ENCODE measurements at regions not wholly inside any gene's neighbourhood (a gene's known extent, or its start where the extent isn't known, plus 50 kb on each side); places are given as distances from the start of the nearest gene placed in this dataset.

GRCh38 chr14:101473795-101474562 is 87.3 kb upstream of the DIO3 start:
- Mint-ChIP-seq H3K36me3 (ENCODE audit: low read depth) (no peaks in the 10 kb centered on the region), H3K4me3 (no peak overlapping the region), H3K27ac (no peak overlapping the region), H3K9me3 (no peaks in the 10 kb centered on the region), H3K4me1 (peaks cover 7% of the 10 kb centered on the region), H3K27me3 (ENCODE audit: low read depth) (peaks cover 18% of the 10 kb centered on the region)
- TF ChIP-seq, protein P1, sequence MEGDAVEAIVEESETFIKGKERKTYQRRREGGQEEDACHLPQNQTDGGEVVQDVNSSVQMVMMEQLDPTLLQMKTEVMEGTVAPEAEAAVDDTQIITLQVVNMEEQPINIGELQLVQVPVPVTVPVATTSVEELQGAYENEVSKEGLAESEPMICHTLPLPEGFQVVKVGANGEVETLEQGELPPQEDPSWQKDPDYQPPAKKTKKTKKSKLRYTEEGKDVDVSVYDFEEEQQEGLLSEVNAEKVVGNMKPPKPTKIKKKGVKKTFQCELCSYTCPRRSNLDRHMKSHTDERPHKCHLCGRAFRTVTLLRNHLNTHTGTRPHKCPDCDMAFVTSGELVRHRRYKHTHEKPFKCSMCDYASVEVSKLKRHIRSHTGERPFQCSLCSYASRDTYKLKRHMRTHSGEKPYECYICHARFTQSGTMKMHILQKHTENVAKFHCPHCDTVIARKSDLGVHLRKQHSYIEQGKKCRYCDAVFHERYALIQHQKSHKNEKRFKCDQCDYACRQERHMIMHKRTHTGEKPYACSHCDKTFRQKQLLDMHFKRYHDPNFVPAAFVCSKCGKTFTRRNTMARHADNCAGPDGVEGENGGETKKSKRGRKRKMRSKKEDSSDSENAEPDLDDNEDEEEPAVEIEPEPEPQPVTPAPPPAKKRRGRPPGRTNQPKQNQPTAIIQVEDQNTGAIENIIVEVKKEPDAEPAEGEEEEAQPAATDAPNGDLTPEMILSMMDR (IDR thresholded peaks at IDR 0.05; ENCODE audit: unreplicated experiment in 3 of 3): no peak

- Mint-ChIP-seq H3K27ac (no peak overlapping the region), H3K4me1 (peaks cover 7% of the 10 kb centered on the region), H3K36me3 (ENCODE audit: low read depth) (no peaks in the 10 kb centered on the region), H3K4me3 (no peak overlapping the region), H3K27me3 (ENCODE audit: low read depth) (peaks cover 18% of the 10 kb centered on the region), H3K9me3 (peaks cover 6% of the 10 kb centered on the region)
- TF ChIP-seq, protein P1 (IDR thresholded peaks at IDR 0.05; ENCODE audit: unreplicated experiment in 3 of 3): no peak
Observed at GRCh38 chr14:101474563-101475455, 86.5 kb upstream of the DIO3 start.

DNA sequence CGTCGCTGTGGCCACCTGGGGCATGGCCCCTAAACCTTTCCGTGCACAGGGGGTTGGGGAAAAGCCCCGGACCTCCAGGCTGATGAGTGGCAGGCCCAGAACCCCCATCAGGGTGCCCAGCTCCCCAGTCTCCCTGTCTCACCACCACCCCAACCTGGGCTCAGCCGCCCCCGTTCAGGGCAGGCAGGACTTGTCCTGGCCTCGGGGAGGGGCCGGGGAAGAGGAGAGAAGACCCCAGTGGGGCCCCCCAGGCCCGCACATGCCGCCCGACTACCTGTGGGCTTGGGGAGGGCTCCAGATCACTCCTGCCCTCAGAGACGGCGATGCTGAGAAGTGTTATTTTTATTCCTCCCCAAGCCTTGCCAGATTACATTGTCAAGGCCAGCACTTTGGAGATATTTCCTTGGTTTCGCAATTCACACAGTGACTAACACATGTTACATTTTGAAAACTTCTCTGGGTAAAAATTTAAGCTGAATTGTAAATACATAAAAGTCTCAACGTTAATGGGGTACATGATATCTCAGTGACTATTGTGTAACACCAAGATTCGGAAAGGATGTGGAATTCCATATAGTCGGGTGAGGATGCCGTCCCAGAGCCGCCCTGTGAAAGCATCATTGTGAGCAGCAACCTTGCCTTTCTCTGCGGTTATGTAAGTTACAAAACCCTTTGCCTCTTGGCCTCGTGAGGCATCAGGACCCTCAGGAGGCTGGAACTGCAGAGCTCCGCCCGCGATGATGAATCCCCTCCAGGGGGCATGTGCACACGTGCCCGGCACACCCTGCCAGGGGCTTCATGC is 85.6 kb upstream of the DIO3 start:
- H3K27me3 Mint-ChIP-seq (ENCODE audit: low read depth): peaks cover 14% of the 10 kb centered on the region
- TF ChIP-seq, protein P1 (IDR thresholded peaks at IDR 0.05; ENCODE audit: unreplicated experiment in 3 of 3): no peak
- no peak overlapping the region for H3K4me3 Mint-ChIP-seq
- peaks cover 7% of the 10 kb centered on the region for H3K4me1 Mint-ChIP-seq
- H3K36me3 Mint-ChIP-seq (ENCODE audit: low read depth): no peaks in the 10 kb centered on the region
- peaks cover 6% of the 10 kb centered on the region for H3K9me3 Mint-ChIP-seq
- no peak overlapping the region for H3K27ac Mint-ChIP-seq

DNA sequence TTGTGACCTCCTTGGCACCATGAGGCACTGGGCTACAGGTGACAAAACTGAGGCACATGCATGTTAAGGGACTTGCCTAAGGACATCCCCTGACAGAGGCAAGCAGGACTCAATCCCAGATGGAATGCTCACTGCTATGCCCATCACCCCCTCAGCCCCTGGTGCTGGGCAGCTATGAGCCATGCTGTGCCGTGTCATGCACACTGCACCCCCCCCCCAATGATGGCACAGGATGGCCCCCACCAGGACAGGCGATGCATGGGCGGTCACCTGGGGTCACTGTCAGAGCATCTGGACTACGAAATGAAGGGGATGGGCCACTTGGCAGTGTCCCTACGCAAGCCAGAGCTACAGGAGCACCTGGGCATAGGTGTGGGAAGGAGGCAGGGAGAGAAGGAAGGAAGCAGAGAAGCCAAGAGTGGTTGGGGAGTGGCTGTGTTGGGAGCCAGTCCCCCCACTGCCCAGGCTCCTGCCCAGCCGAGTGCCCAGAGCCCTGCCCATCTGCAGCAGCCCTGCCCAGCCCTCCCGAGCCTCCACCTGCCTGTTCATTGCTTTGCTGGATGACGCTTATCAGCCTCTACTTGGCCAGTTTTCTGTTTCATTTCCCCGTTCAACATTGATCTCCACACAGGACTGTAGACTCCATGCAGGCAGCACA is 84.9 kb upstream of the DIO3 start:
- no peak overlapping the region for H3K4me3 Mint-ChIP-seq
- peaks cover 6% of the 10 kb centered on the region for H3K9me3 Mint-ChIP-seq
- H3K27ac Mint-ChIP-seq: peak overlapping the region in 1 of 3 experiments; percentile 42
- no peaks in the 10 kb centered on the region for H3K36me3 Mint-ChIP-seq (ENCODE audit: low read depth)
- H3K27me3 Mint-ChIP-seq (ENCODE audit: low read depth): peaks cover 14% of the 10 kb centered on the region
- H3K4me1 Mint-ChIP-seq: peaks cover 7% of the 10 kb centered on the region
- TF ChIP-seq, protein P1 (IDR thresholded peaks at IDR 0.05; ENCODE audit: unreplicated experiment in 3 of 3): no peak

GRCh38 chr14:101476916-101477553 is 84.3 kb upstream of the DIO3 start:
- peak overlapping the region in 1 of 3 experiments; percentile 42 for H3K27ac Mint-ChIP-seq
- no peaks in the 10 kb centered on the region for H3K36me3 Mint-ChIP-seq (ENCODE audit: low read depth)
- H3K27me3 Mint-ChIP-seq (ENCODE audit: low read depth): peaks cover 14% of the 10 kb centered on the region

More at GRCh38 chr14:101476916-101477553, 84.3 kb upstream of the DIO3 start:
- Mint-ChIP-seq H3K4me1 (peaks cover 7% of the 10 kb centered on the region), H3K4me3 (no peak overlapping the region), H3K9me3 (peaks cover 6% of the 10 kb centered on the region)
- TF ChIP-seq, protein P1 (IDR thresholded peaks at IDR 0.05; ENCODE audit: unreplicated experiment in 3 of 3): no peak

Data from nephron (organoid).